ENCODE measurements at regions not wholly inside any gene's neighbourhood (a gene's known extent, or its start where the extent isn't known, plus 50 kb on each side); places are given as distances from the start of the nearest gene placed in this dataset.

DNA sequence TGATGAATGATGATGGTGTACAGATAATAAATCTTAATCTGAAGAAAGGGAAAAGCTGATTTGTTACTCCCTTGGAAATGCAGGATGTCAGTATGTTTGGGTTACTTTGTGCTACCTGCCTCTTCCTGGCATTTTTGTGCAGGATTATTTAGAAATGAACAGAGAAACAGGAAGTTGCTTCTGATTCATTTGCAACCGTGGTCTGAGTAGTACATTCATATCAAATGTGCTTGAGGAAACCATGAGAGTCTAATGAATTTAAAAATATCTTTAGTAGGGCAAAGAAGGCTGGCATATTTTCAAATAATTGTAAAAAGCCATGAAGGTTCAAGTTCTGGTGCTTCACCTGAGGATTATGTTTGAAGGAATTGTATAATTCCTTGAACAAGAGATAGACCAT is 391.6 kb downstream of the TMEM161B start:
- DNase-seq (ENCODE audit: low read depth in 1 of 2, low spot score in 1 of 2): no peak

DNA sequence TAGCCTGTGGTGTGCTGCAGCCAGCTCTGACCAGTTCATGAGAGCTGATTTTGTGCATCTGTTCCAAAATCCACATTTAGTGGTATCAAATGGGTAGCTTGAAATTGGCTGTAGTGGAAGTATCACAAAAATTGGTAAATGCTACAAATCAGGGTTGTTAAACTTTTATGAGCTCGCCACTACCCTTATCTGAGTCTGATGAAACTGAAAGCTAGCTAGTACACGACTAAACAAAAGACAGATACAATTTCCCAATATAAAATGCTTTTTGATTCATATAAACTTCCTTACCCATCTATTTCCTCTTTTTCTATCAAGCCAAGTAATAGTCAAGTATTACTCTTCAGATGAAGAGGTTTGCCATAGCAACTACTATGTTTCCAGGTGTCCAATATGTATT is 392.0 kb downstream of the TMEM161B start:
- no peak for DNase-seq (ENCODE audit: low read depth in 1 of 2, low spot score in 1 of 2)

DNA sequence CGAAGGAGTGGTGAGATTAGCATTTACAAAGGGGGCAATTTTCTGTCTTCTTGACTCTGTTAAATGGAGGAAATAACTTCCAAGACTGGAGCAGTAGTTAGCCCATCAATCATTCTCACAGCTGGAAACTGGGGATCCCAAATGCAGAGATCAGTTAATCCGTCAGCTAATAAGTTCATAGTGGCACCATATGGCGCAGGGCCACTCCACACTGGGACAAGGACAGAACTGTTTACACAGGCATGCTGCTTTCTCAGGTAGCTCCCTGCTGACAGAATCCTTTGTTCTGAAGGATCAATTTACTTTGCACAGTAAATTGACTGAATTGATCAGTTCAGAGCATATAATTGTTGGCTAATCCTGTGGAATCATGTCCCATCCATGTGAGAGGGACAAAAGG is 395.7 kb downstream of the TMEM161B start:
- no peak for DNase-seq (ENCODE audit: low read depth in 1 of 2, low spot score in 1 of 2)

DNA sequence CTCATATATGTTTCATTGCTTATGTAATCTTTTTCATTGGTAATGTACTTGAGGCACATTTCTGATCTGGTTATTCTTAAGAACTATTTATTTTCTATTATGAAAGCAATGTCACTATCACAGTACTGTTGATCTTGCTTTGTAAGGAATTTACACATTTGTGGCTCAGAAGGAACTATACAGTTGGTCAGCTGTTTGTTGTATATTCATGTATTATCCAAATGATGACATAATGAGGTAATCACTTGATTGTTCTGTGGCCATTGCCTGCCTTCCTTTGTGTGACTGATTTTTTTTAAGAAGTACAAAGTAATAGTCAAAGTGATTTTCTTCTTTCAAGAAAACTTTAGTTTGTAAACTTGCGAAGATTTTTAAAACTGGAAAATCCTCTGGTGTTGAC is 399.9 kb downstream of the TMEM161B start:
- DNase-seq (ENCODE audit: low read depth in 1 of 2, low spot score in 1 of 2): no peak

DNA sequence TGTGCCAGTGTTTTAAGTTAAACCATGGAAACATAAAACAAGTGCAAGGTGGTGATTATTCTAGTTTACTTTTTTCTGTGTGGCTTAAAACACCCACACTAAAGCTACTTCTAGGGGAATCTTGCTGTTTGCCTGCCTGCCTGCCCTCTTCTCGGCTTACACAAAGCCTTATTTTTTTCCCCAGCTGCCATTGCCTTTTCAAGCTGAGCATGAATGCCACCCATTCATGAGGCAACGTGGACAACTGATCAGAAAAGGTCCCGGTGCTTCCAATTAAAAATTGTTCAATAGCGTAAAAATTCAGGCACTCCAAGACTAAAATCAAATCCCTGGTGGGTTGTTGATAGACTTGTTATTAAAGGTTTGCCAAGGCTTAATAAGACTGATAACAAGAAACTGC is 401.4 kb downstream of the TMEM161B start:
- DNase-seq (ENCODE audit: low read depth in 1 of 2, low spot score in 1 of 2): no peak

DNA sequence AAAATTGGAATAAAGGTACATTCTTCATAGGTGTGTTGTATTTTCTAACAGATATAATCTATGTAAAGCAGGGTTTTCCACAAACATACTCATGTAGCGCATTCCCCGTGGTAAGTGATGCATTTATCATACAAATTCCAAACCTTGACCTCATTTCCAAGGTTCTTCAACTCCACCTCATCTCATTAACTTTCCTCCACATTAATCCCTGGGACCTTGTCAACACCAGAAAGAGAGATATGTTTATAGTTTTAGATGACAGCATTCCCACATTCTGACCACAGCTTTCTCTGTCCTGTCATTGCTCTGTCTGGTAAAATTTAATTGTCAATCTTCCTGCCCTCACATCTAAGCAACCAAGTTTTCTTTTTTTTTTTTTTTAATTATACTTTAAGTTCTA is 415.1 kb downstream of the TMEM161B start:
- no peak for DNase-seq (ENCODE audit: low read depth in 1 of 2, low spot score in 1 of 2)

DNA sequence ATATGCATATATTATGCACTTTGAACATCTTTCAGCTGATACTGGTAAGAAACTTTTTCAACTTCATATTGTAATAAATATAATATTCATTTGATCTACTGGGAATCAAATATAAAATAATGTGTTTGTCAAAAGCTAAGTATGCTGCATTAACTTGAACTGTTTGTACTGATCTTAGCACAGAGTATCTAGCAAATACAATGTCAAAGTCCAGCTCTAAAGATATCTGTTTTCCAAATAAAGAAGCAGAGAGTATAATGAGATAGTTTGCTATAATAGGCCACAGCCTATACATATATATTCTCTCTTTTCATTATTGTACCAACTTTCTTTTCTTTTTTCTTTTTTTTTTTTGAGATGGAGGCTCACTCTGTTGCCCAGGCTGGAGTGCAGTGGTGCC is 417.0 kb downstream of the TMEM161B start:
- no peak for DNase-seq (ENCODE audit: low read depth in 1 of 2, low spot score in 1 of 2)

DNA sequence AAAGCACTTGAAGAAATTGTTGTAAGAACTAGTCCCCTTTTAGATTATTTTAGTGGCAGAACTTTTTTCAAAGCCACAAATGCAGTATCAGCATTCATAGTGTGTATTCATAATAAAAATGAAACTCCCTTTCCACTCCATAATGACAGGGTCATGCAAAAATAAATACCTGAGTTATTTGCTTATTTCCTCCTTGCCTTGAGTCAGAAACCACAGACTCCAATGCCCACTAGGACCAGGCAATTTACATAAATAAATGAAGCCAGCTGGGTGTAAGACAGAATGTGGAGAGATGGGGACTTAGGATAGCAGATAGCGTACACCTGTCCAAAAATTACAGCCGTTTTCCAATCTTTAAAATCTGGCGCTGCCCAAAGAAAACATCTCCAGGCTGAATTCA is 417.8 kb downstream of the TMEM161B start:
- DNase-seq (ENCODE audit: low read depth in 1 of 2, low spot score in 1 of 2): no peak

DNA sequence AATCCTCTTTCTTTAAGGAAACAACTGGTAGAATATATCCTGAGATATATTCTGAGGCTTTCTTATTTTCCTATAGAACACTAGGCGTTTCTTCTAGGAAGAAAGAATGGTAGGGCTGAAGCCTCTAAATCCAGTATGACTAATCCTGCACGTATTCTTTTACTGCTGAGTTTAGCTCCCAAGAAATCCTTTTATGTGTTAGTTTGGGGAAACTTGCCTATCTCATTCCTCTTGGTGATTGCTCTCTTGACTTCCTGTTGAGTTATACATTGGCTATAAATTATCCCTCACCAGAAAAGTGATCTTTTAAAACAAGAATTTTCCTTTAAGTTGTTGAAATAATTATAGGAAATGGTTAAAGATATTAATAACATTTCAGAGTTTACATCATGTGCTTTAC is 422.9 kb downstream of the TMEM161B start:
- DNase-seq (ENCODE audit: low read depth in 1 of 2, low spot score in 1 of 2): no peak

DNA sequence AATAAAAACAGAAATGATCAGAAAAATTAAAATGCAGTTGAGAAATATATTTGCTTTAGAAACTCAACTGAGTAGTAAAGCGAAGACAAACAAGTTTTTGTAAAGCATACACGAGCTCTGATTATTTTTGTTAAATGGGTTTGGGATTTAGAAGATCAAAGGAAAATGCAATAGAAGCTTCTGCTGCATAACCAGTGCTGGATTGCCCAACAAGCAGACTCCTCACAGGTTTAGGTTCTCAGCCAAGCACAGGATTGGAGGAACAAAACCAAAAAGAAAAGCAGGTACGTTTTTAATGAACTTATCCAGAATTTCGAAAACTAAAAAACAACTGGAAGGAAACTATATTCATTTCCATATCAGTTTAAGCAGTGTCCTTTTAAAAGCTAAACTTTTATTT is 423.8 kb downstream of the TMEM161B start:
- DNase-seq (ENCODE audit: low read depth in 1 of 2, low spot score in 1 of 2): no peak

DNA sequence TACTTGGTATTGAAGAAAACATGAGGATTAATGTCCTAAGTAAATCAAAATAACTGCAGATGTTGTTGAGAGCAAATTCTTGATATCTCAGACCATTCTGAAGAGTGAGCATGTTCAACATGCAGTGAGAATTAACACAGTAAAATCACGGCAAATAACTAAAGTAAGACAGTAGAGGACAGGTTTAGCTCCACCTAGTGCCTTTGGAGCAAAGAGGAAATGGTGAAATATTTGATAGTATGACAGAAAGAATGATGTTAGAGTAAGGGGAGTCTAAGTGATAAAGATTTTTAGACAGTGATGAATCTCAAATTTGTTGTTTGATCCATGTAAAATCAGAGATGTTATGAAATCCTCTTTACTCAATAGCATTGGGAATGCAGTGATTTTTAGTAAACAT is 424.2 kb downstream of the TMEM161B start:
- DNase-seq (ENCODE audit: low read depth in 1 of 2, low spot score in 1 of 2): no peak

DNA sequence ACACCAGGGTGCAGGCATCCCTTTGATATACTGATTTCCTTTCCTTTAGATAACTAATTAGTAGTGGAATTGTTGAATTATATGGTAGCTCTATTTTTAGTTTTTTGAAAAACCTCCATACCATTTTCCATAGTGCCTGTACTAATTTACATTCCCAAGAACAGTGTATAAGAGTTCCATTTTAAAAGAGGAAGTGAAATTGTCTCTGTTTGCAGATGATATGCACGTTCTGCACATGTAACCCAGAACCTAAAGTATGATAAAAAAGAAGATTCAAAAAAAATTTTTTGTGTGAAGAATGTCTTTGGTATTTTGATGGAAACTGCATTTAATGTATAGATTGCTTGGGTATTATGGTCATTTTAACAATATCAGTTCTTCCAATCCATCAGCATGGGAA is 424.0 kb upstream of the CCNH start:
- DNase-seq (ENCODE audit: low read depth in 1 of 2, low spot score in 1 of 2): no peak

DNA sequence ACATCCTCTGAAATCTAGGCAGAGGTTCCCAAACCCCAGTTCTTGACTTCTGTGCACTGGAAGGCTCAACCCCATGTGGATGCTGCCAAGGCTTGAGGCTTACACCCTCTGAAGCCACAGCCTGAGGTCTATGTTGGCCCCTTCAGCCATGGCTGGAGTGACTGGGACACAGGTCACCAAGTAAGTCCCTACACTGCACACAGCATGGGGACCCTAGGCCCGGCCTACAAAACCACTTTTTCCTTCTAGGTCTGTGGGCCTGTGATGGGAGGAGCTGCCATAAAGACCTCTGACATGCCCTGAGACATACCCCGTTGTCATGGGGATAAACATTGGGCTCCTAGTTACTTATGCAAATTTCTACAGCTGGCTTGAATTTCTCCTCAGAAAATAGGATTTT is 418.8 kb upstream of the CCNH start:
- no peak for DNase-seq (ENCODE audit: low read depth in 1 of 2, low spot score in 1 of 2)

DNA sequence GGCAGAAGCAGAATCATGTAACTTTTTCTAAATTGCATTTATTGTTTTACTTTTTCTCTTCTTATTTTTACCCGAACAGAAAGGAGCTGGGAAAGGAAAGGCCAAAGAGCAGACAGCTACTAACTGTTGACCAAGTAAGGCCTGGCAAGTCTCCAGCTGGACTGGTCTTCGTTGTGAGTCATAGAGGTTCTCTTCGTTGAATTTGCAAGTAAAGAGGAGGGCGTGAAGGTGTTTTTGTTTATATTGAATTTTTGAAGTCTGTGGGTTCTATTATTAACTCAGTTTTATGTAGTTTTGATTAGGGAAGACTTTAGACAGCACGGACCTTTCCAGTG is 416.5 kb upstream of the CCNH start:
- no peak for DNase-seq (ENCODE audit: low read depth in 1 of 2, low spot score in 1 of 2)

DNA sequence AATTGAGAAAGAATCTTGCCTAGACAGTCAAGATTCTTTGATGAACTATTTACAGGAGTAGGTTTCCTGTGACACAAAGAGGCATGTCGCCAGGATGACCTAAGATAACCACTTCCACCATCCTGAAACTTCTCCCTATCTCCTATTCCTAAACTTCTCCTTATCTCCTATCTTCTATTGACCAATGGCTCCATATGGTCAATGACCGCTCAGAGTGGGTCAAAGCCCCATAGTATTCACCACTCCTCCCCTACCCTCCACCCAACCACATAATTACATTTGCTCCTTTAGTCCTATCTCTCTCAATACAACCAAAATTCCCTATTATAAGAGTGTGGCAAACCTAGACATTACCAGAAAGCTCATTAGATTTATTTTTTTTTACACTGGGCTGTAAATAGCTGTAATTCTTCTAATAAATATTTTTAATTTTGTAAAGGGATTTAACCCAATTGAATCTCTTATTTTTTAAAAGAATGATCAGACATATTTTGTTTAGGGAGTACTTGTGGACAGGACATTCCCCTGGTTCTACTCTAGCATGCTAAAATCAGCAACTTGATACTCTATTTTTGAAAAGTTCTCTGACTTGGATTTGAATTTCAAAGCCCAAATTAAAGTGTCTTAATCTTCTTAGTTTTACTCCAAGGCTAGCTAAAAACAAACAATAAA is 416.0 kb upstream of the CCNH start:
- no peak for DNase-seq (ENCODE audit: low read depth in 1 of 2, low spot score in 1 of 2)

DNA sequence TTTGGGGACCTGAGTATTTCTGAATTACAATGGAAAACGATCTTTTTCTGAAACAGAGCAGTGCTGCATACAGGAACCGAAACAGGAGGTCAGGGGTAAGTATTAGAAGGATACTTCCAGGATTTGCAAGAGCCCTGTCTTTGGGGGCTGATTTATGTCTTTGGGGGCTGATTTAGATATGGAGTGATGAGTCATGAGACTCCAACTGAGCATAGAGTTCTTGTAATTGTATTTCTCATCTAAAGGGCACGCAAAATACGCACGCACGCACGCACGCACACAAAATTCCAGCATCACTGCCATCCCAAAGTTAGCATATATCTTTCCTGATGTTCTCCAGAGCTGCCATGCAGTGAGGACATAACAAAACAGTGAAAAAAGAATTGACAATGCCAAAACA is 414.8 kb upstream of the CCNH start:
- DNase-seq (ENCODE audit: low read depth in 1 of 2, low spot score in 1 of 2): no peak

DNA sequence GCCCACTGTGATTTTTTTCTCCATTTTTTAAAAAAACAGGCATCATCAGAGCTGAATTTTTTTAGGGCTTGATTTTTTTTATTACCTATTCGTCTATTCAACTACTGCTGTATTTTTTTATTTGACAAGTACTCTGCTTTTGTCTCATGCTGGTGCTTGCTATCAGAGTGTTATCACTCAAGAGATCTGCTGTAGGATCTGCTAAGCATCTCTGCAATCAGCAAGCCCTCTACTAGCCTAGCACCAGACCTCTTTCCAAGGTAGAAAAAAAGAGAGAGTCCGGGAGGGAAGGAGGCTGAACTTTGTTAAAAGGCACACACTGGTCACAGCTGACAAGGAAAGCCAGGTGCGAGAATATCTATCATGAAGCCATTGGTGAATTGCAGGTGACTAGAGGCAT is 413.8 kb upstream of the CCNH start:
- no peak for DNase-seq (ENCODE audit: low read depth in 1 of 2, low spot score in 1 of 2)

DNA sequence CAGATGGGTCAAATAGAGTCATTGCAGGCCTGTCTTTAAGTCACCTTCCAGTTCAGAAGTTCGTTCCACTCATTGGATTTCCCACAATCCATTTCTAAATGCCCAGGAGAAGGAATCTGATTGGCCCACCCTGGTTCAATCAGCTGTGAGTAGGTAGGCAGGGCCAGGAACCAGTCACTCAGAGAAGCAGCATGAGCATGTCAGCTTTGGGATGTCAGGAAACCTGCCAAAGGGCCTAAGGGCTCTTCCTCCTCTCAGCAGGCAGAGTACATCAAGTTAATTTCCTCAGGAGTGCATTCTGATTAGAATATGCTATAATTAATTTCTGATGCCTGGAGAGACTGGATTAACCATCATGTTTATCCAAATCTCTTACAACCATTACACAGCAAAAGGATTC is 412.9 kb upstream of the CCNH start:
- no peak for DNase-seq (ENCODE audit: low read depth in 1 of 2, low spot score in 1 of 2)

DNA sequence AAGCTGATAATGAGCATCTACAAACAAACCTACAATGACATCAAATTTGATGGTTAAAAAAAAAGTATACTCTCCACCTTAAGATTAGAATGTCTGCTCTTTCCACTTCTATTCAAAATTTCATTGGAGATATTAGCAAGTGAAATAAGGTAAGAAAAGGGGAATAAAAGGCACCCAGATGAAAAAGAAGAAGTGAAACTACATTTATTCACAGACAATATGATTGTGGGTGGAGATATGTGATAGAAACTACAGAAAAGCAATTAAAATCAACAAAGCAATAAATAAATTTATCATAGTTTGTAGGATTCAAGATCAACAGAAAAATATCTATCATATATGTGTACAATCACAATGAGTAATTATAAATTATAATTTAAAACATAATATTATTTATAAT is 395.1 kb upstream of the CCNH start:
- no peak for DNase-seq (ENCODE audit: low read depth in 1 of 2, low spot score in 1 of 2)

DNA sequence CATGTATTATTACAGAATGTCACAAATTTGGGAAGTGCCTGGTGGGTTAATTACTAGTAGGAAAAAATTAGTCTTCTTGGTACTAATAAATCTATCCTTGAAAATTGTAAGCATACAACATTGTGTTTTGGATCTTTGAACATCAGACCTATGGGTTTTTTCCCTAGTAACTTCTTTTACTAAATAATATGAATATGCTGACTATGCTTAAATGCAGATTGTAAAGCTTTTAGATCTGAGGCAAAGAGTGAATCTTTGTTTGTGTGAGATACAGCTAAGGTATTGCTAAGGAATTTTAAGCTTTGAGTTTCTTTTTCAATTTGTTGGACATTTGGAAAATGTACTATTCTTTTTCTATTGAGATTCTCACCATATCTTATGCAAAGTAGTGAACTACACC is 390.6 kb upstream of the CCNH start:
- DNase-seq (ENCODE audit: low read depth in 1 of 2, low spot score in 1 of 2): no peak

DNA sequence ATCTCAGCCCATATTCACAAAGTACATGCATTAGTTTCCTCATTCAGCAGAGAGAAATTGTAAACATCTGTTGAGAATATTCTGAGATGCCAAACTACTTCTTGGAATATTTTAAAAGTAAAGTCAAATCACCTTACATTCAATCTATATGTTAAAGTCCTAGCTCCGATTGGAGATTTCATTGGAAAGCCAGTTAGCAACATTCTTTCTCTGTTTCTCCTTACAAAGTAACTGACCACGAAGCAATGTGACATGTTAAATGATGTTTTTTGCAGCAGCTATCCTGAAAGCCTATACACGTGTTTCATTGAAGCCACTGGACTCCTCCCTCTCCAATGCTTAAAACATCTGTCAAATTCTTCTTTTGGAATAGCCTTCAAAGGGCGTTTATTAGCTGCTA is 379.1 kb upstream of the CCNH start:
- no peak for DNase-seq (ENCODE audit: low read depth in 1 of 2, low spot score in 1 of 2)

DNA sequence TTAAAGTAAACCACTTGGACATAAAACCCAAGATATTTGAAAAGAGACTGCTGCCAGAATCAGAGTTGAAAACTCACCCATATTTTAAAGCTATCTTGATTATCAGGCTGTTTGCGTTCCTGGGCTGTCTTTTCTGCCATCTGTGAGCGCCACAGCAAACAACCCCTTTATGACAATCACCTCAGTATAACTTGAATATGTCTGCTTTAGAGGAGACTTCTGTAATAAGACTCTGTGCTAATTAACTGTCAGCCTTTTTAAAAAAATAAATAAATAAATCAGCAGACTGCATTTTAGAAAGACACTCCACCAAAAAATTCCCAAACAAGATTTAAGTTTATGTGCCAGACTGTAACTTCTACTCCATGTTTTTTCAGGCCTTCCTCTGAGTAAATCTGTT is 375.7 kb upstream of the CCNH start:
- no peak for DNase-seq (ENCODE audit: low read depth in 1 of 2, low spot score in 1 of 2)

DNA sequence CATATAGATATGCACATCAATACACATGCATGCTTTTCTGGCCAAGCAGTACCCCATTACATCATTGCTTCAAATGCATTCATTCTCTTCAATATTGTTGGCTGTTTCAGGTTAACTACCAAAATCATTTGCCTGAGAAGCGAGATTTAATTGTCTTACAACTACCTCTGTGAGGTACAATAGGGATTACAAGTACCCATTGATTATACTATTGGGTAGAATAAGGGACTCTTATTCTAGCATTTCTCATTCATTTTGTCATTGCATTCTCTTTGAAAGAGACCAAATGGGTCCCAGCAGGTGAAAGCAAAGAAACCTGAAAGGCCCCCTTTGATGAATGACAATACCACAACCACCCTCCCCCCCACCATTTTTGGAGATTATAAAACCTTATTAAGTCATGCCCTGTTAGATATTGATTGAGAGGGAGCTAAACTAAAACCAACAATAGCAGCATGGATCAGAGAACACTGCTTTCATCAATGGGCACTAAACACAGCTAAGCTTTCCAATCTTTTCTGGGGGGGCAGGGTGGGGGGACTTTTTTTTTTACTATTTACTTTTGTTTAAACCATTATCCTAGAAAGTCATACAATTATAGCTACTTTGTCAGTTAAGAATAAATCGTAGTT is 375.0 kb upstream of the CCNH start:
- DNase-seq (ENCODE audit: low read depth in 1 of 2, low spot score in 1 of 2): no peak

DNA sequence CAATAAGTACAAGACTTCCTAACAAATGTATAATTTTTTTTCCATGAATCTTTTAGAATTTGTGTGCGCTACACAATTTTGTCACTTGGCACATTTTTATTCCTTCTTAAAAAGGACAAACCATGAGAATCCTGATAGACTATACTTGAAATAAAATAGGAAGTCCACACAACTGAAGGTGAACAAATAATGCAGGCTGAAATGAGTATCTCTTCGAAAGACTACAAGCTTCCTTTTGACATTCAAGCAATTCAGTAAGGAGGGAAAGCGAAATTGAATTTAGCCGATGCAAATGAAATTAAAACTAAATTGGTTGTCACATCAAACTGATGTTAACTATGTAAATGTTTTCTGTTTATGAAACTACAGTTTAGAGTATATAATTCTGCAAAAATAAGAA is 374.4 kb upstream of the CCNH start:
- no peak for DNase-seq (ENCODE audit: low read depth in 1 of 2, low spot score in 1 of 2)

All from activated T-helper 1 cell treated with anti-CD3 and anti-CD28 coated beads, Interleukin-2, amount 50 U/mL, for 16 hours (primary cell).